A204.1 (cell line): ENCODE measurements at regions not wholly inside any gene's neighbourhood (a gene's known extent, or its start where the extent isn't known, plus 50 kb on each side); places are given as distances from the start of the nearest gene placed in this dataset.
"Not testable (repeated sequence)": the region's sequence is repeated elsewhere in the genome, so short reads cannot be mapped to it uniquely, and the experiment has no call there.

Experiments used
- FAIRE-seq: peaks from 2 replicates; lab custom pipeline; 2012; peaks lifted over from hg19 to GRCh38; lab: Jason Lieb, UNC

DNA sequence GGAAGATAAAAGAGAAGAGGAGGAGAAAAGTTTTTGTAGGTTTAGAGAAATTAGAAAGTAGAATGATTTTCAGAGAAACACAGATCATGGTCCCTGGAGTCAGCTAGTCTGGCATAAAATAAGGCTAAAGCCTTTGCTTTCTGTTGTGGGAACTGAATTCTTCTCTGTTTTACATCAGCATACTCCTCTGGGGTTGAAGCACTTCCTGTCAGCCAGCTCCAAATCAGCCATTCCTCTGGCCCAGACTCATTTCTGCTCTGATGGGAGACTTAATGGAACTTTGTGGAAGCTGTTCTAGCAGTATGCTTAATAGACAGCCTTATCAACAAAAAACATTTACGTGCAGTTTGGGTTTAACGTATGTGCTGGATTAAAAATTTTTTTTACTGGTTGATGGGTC, 143.2 kb downstream of the HMHB1 start:
- no peak for FAIRE-seq

DNA sequence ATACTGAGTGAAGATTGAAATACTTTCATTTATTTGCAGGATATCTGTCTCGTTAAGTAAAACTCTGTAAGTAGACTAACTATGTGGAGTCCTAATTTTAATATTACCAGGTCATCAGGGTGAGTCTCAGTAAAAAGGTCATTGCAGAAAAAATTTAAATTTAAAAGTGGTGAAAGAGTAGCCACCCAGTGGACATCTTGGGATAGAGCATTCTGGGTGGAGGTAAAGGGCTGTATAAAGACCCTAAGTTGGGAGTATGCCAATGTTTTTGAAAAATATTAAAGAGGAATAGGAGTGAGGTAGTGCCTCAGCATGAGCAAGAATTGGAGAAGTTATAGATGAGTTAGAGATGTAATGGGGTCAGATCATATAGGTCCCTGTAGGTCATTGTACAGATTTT, 145.5 kb downstream of the HMHB1 start:
- no peak for FAIRE-seq

DNA sequence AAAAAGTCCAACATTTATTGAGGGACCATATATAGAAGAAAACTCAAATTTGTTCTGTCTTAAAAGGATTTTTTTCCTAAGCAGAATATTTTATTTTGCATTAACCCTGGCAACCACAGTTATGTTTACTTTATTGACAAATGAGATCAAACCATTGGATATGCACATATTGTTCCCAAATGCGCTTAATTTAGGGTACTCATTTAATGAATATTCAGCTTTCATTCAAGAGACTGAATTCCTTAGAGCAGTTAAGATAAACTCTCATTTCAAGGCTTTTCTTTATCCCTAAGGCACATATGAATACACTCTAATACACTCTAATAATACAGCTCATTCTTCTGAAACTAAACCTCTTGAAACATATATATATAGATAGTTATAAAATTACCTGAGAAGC, 150.2 kb downstream of the HMHB1 start:
- no peak for FAIRE-seq

DNA sequence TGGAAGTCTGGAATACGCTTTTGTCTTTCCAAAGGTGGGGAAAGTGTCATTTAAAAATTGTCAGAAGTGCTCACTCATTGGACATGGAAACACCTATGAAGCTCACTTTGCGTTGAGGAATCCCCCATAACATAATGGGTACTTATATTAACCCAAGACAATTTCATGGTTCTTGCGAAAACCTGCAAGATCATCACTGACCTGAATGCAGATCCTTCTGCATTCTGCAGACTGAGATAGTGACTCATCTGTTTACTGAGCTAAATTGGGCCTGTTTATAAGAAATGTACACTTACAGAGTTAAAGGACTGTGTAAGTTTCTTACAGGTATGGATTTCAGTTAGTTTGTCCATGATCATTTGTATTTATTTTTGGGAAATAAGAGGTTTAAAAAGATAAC, 153.0 kb downstream of the HMHB1 start:
- FAIRE-seq, result no peak

DNA sequence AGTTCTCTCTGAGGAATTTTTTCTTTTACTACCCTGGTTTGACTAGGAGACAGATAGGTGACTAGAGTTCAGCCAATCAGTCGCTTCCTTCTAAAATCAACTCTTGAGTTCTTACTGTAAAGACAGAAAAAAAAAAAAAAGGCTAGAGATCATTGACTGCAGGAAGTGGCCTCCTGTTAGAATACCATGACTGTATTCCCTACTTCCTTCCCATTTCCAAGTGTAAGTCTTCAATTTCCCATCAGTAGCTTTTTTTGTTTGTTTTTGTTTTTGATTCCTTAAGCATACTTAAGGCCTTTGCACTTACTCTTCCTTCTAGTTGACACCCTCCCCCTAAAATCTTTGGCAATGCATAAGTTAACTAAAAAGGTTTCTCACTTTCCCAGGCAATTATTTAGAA, 154.3 kb downstream of the HMHB1 start:
- no peak for FAIRE-seq

DNA sequence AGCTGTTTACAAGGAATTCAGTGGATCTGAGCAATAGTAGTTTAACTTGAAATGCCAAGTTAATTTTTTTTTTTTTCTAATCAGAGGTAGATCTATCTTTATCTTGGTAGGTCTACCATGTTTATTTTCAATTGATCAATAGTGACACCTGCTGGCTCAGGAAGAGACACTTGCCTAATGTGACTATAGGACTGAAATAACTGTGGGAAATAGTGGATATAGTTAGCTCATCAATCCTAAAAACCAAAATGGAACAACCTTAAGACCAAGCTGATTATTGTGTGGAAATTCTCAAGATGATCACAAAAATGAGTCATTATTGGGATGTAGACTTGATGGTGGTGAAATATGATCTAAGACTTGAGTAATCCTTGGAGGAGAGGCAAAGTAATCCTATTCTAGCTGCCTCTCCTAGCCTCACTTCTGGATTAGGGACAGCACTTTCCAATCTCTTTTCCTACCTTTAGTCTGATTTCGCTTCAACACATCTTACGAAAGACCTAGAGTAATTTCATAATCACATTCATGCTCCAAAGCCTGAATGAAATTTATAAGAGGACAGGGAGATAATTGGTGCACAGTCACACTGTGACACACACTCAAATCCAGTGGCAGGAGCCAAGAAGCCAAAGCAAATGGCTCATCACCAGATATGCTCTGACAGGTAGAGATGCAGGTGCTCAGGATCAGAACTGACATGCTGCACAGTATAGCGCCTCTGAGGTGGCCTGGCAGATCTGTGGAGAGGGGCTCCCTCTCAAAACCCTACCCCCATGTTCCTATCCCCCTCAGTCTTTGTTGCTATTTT, 156.3 kb downstream of the HMHB1 start:
- no peak for FAIRE-seq

DNA sequence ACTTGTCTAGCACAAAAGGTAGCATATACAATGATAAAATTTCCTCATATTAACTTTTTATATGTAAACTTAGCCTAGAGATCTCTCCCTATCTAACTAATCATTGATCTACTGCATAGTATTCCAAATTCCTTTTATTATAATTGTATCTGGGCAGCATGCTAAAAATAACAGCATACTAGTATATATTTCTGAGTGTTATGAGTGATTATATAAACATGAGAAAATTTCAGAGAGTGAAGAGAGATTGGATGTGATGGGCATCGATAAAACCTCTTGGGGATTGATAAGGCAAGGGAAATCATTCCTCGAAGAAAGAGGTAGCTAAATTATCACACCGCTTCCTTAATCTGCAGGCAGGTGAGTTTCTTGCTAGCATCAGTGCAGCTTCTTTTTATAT, 158.2 kb downstream of the HMHB1 start:
- FAIRE-seq, result no peak

DNA sequence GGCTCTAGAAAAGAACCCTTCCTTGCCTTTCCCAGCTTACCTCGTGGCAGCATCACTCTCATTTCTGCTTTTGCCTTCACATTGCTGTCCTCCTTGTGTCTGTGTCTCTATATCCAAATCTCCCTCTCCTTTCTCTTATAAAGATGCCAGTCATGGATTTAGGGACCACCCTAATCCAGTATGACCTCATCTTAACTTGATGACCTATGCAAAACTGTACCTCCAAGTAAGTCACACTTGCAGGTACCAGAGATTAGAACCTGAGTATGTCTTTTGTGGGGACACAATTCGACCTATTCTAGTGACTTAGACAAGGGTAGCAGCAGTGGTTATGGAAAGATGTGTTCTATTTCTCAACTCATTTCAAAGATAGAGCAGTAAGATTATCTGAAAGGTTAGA, 160.1 kb downstream of the HMHB1 start:
- no peak for FAIRE-seq

DNA sequence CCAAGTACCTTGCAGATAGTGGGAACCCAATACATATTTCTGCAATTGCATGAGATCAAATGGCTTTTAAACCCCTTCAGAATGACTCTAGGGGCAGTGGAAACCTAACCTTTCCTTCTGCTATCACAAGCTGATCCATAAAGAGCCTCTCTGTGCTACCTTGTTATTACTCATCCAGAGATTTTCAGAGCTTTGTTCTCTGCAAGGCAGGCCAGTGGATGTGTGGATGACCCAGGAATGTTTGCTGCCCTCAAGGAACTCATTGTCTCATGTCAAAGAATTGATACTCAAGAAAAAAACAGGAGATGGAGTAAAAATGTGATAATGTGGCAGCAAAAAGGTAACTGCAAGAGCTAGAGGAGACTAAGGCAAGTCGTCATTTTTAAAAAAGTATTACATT, 164.1 kb downstream of the HMHB1 start:
- no peak for FAIRE-seq

DNA sequence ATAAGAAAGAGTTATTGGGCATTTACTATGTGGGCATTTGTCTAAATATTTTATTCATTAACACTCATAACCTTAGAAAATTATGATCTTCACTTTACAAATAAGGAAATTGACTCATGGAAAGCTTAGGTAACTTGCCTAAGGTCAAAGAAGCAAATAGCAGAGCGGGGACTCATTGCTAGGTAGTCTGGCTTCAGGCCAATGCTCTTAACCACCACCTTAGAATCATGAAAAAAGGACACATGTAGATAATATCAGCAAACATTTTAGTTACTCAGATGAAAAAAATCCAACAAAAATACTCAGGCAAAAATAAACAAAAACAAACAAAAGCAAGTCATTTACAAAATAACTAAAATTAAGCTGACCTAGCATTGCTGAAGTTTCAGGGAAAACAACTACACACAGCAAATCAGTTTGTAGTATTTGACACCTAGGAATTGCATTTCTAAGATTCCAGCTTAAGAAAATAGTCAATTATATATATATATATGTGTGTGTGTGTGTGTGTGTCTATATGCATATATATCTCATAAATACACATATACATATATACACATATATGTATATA, 166.0 kb downstream of the HMHB1 start:
- FAIRE-seq, result no peak

DNA sequence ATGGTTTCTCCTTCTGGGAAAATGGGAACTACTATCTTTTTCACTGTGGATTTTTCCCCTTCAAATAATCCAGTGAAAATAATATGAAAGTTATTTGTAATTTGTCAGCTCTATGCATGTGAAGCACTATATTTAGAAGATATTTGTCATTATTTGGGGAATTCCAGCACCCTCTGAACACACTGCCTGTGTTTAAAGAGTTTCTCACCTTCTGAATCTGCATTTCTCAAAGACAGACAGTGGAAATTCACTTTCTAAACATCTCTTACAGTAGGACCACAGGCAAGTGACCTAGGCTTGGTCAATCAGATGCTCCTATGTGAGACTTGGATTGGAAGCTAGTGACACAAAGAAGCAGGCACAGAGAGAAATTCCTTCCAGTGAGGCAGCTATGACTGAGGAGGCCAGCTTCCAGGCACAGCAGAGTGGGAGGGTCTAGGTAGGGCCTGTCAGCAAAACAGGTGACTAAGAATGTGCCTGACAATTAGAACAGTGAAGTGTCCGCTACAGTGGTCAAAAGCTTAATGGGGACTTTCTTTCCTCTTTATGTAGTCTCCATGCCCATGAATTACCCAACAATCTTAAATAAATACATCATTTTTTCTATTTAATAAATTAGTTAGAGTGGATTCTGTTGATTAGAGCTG, 167.2 kb downstream of the HMHB1 start:
- FAIRE-seq, result no peak

DNA sequence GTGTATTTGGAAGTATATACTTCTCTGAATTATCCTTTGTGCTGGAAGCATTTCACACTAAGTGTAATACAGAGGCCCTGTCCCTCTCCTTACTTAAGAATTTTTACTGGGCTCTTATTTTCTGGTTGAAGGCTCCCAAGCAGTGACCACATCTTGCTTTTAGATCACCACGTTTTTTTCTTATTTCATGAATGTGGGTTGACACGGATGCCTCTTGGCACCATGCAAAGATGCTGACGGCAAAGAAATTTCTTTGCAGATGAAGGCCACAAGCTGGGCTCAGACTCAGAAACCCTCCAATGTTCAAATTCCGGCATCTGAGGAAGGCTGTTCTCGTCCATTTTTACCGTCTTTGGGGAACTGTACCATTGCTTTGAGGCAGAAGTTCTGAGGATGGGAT, 168.5 kb downstream of the HMHB1 start:
- FAIRE-seq, result no peak

DNA sequence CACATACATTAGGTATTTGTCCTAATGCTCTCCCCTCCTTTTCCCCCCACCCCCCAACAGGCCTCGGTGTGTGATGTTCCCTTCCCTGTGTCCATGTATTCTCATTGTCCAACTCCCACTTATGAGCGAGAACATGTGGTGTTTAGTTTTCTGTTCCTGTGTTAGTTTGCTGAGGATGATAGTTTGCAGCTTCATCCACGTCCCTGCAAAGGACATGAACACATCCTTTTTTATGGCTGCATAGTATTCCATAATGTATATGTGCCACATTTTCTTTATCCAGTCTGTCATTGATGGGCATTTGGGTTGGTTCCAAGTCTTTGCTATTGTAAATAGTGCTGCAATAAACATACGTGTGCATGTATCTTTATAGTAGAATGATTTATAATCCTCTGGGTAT, 171.0 kb downstream of the HMHB1 start:
- not testable (repeated sequence) for FAIRE-seq

DNA sequence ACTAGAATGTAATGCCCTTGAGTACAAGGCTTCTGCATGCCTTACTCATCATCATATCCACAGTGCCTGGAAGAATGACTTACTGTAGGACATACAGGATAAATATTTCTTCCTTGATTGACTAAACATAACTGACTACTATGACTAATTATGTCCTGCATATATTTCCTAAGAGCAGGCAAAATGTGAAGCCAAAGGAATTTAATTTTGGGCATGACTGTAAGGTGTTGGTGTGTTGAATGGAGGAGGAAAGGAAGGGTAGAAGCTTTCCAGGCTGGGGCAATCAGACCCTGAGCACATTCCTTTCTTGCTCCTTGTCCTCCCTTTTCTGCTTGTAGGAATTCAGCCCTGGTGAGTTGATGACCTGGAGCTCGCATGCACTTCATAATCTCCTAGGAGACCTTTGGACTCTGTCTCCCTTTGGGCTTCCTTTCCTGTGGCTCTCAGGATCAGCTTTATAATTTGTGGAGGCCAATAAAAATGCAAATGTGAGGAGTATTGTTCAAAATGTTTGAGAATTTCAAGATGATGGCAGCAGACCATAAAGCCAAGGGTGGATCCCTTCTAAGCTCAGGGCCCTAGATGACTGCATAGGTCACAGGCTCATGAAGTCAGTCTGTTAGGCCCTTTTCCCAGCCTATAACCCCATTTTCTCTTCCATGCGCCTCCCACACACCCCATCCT, 174.0 kb downstream of the HMHB1 start:
- no peak for FAIRE-seq

DNA sequence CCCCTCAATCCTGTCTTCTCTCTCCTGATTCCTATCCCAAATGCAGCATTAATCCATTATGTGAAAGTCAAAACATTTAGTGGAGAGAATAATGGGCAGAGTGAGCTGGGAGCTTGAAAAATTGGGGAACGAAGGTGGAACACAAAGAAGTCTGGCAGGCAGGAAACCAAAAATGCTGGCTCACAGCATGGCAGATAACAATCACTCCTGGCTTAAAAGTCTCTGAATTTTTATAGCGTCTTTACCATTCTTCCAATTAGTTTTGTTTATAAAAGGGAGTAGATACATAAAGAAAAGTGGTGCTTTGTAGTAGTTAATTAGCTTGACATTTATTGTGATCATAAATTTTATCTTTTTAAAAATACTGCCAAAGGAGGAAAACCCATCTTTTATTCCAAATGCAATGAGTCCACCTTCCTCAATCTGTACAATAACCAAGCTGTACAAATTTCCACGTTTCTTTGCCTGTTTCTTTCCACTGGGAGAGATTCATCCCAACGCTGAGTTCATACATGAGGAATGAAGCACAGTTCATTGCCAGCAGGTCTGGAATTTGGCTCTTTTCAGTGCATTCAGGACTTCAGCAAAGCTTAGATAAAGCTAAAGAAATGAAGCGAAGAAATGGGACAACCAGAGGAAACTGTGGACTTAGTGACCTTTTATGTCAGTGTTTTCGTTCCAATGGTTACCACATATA, 174.7 kb downstream of the HMHB1 start:
- no peak for FAIRE-seq

DNA sequence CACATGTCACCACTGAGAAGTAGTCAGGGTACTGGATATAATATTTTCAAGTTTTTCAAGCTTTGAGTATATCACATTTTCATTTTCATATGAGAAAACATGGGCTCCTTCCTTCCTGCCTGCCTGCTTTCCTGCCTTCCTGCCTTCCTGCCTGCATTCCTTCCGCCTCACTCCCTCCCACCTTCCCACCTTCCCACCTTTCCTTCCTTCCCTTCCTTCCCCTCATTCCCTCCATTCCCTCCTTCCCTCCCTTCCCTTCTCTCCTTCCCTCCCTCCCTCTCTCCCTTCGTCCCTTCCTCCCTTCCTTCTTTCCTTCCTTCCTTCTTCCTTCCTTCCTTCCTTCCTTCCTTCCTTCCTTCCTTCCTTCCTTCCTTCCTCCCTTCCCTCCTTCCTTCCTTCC, 175.3 kb downstream of the HMHB1 start:
- FAIRE-seq, result no peak

DNA sequence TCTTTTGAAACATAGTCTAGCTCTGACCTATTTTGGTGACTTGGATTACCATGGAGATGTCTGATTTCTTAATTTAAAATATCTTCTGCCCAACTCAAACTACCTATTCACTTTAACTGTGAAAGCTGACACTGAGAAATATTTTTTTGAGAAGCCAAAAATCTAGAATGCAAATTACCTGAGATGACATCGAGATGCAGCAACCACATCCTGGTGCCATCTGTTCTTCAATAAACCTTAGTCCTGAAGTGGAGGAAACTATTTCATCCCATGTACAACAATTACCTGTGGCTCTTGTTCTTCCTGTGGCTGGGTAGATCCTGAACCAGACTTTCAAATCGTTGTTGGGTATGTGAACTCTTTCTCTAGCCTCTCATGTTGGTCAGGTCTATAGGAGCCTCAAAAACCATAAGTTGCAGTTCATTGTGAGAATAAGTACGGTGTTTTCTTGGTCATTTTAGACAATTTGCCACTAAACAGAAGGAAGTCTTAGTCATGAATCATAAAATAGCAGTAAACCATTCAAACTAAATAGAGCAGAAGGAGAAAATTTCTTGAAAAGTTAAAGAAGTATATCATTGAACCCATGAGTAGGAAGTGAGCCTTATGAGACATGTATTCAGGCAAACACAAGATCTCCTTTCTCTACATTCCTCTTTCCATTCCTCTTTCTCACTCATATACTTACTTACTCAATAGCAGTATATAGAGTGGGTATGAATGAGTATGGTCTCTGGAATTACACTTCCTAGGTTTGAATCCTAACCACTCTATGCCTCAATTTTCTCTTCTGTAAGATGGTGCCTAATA, 176.0 kb downstream of the HMHB1 start:
- FAIRE-seq, result no peak

DNA sequence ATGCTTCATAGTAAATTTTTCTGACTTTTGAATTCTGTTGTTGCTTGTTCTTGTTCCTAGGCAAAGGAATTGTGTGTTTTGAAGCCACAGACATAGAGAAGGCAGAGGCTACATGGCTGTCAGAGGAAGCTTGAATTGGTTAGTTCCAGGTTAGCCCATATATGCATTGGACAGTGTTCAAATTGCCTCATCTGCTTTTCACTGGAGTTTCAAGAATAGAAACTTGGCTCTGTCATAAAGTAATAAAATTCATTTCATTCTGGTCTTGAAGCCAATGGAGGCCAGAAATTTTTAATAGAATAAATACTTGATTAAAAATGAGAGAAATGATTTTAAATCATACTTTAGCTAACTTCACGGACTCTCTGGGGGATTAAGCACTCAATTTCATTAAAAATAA, 178.0 kb downstream of the YIPF5 start:
- FAIRE-seq, result no peak

DNA sequence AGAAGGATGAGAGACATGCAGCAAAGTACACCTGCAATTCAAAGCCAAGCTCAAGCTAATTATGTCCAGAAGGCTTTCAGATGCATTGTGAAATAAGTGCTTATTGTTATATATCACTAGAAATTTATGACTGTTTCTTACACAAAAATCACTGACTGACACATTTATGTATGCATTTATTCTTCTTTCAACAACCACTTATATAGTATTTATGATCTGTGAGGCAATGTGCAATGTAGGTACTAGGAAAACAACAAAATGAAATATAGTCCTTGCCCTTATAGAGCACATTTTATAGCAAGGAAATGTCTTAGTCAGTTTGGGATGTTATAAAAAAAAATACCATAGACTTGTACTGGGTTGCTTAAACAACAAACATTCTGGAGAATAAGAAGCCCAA, 167.6 kb downstream of the YIPF5 start:
- no peak for FAIRE-seq

DNA sequence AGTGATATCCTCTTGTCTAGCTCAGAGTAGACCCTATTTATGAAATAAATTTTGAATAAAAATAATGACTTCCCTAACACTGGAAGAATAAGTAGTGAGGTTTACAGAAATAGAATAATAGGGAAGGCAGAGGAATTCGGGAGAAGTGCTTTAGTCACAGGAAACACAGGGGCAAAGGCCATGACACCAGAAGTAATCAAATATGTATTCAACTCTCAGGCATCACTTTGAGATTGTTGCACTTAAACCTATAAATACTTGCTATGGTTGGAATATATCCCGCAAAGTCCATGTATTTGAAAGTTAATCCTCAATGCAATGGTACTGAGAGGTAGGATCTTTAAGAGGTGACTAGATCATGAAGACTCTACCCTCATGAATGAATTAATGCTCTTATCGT, 166.8 kb downstream of the YIPF5 start:
- no peak for FAIRE-seq

DNA sequence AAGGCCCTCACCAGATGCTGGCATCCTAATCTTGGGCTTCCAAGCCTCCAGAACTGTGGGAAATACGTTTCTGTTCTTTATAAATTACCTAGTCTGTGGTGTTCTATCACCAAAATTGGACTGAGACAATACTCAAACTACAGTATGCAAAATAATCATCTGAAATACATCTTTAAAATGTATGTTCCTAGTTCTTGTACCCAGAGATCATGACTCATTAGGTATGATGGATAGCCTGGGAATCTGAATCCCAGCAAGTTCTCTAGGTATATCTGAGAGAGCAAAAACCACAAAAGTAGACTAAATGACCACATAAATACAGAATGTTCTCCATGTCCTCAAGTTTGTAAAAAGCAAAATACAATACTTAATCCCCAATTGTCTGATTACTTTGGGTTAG, 166.3 kb downstream of the YIPF5 start:
- FAIRE-seq, result no peak

DNA sequence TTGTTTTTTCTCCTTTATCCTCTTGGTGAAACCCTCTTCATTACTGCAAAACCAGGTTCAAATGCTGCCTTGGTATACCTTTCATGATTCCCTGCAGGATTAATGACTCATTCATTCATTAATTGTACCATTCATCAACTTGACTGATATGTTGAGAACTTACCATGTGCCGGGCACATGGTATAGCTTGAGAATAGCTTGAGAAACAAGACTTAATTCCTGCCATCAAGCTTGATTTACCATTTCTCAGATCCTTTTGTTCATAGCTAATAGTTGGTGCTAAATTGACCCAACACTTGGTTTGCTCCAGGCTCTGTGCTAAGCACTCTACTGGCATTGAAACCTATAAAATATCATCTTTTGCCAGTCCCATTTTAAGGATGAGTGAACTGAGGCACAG, 165.7 kb downstream of the YIPF5 start:
- no peak for FAIRE-seq
